ENCODE measurements at regions not wholly inside any gene's neighbourhood (a gene's known extent, or its start where the extent isn't known, plus 50 kb on each side); places are given as distances from the start of the nearest gene placed in this dataset.
A peak's percentile ranks its signal among the peaks of the same experiment; 100 is the strongest.
"Not testable (repeated sequence)": the region's sequence is repeated elsewhere in the genome, so short reads cannot be mapped to it uniquely, and the experiment has no call there.

DNA sequence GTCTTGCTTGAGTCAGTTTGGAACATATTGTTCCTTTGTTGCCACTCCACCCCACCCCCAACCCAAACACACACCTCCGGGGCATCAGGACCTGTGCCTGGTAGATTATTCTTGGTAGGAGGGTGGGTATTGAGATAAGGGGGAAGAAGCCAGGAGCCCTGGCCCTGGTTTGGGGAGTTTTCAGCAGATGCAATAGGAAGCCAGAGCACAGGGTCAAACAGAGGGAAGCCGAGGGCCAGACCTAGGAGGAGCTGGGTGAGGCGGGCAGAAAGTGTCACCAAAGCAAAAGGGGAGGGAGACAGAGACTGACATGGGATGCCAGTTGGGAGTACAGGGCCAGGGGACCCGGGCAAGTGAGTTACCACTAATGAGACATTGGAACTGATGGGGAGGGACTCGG, 163.1 kb downstream of the RPLP1 start:
- DNase-seq (ENCODE audit: low read depth, low spot score): no peak
- no peak overlapping the region for H3K27ac ChIP-seq

GRCh38 chr15:69616558-69616957, 163.9 kb downstream of the RPLP1 start:
- no peak overlapping the region for H3K27ac ChIP-seq
- no peak for DNase-seq (ENCODE audit: low read depth, low spot score)

DNA sequence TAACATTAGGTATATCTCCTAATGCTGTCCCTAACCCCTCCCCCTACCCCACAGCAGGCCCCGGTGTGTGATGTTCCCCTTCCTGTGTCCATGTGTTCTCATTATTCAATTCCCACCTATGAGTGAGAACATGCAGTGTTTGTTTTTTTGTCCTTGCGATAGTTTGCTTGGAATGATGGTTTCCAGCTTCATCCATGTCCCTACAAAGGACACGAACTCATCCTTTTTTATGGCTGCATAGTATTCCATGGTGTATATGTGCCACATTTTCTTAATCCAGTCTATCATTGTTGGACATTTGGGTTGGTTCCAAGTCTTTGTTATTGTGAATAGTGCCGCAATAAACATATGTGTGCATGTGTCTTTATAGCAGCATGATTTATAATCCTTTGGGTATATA, 164.5 kb downstream of the RPLP1 start:
- not testable (repeated sequence) for DNase-seq (ENCODE audit: low read depth, low spot score); H3K27ac ChIP-seq

GRCh38 chr15:69623392-69624154, 171.0 kb downstream of the RPLP1 start:
- no peak for DNase-seq (ENCODE audit: low read depth, low spot score)
- peak overlapping the region; percentile 16 for H3K27ac ChIP-seq

DNA sequence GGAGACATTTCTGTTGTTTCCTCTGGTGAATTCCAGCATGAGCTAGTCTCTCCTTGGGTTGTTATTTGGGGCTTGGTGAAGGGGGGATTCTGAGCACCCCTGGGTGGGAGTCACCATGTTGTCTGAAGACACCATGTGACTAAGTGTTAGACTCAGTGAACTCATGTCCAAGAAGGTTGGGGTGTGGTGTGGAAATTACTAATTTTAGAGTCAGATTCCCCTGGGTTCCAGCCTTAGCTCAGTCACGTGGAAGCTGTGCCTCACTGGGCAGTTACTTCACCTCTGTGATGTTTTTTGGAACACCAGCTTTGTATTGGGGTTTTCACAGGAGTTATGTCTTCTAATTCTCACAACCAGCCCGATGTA, 171.5 kb downstream of the RPLP1 start:
- H3K27ac ChIP-seq: peak overlapping the region; percentile 16
- no peak for DNase-seq (ENCODE audit: low read depth, low spot score)

DNA sequence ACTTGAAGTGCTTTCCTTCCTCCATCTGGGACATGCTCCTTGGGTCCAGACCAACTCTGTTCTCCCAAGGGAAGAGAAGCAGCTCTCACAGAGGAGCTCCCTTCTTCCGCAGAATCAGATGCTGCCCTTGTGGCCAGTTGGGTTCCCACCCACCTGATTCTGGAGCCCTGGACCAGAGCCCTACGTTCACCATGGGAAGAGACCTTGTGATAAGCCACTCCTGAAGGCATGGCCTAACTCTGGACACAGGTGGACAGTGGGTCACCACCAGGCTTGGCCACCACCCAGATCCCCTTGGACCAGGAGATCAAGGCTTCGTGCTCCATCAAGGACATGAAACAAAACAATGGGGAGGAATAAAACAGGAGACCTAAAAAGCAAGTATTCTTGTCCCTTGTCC, 172.2 kb downstream of the RPLP1 start:
- no peak for DNase-seq (ENCODE audit: low read depth, low spot score)
- H3K27ac ChIP-seq: no peak overlapping the region

- H3K27ac ChIP-seq: no peak overlapping the region
Measured at GRCh38 chr15:69625328-69625727, 172.7 kb downstream of the RPLP1 start.

GRCh38 chr15:69626095-69627066, 173.8 kb downstream of the RPLP1 start:
- no peak overlapping the region for H3K27ac ChIP-seq
- no peak for DNase-seq (ENCODE audit: low read depth, low spot score)

More at GRCh38 chr15:69625328-69625727, 172.7 kb downstream of the RPLP1 start:
- no peak for DNase-seq (ENCODE audit: low read depth, low spot score)

DNA sequence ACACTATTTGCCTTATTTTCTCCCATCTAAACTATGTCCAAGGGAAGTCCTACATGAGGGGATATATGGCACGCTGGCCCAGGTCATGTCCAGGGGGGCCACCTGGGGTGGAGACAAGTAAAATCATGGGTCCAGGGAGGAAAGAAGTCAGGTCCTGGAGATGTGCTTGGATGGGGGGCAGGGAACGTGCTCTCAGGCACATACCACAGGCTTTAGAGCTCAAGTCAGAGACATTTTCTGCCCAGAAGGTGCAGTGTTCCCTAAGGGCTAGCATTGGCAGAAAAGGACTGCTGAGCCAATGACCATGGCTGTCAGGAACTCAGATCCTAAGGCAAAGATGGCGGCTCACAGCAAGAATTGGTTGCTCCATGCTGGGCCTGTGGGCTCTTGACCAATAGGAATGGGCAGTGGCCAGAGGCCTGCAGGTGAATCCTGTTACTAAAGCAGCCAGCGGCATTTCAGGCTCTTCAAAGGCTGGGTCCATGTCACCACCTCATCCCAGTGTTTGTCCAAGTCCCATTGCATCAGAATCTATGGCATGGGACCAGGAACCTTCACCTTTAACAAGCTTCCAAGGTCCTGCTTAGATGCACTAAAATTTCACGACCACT, 175.0 kb downstream of the RPLP1 start:
- no peak for DNase-seq (ENCODE audit: low read depth, low spot score)
- H3K27ac ChIP-seq: no peak overlapping the region

DNA sequence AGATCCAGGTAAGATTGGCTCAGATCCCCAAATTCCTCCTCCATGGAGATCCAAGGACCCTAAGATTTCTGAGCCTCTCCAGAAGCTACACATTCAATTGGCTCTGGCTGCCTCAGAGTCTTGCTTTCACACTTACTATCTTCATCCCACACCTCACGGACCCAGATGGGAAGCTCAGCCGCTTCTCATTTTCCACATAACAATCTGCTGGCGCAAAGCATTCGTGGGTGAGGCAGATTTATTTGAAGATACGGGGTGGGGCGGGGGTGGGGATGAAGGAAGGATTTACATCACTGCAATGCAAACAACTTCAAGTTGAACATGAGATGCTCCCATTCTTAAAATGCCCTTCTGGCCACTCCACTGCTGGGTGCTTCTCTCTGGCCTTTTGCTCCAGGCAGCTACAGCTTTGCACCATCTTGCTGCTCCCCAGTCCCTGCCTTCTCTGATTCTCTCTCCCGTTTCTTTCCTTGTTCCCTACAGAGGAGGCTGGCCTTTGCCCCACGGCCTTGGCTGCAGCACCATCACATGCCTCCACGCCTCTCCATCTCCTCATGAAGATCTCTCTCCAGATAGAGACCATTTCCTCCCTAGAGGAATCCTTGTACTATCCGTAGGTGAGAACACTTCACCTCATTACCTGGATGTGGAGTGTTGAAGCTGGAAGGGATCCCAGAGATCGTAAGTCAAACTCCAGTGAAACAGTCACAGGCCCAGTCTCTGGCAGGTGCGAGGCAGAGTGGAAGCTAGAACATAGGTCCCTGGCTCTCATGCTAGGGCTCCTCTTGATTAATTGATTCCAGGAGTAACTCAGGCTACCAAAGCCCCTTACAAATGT, 175.9 kb downstream of the RPLP1 start:
- H3K27ac ChIP-seq: no peak overlapping the region
- no peak for DNase-seq (ENCODE audit: low read depth, low spot score)

DNA sequence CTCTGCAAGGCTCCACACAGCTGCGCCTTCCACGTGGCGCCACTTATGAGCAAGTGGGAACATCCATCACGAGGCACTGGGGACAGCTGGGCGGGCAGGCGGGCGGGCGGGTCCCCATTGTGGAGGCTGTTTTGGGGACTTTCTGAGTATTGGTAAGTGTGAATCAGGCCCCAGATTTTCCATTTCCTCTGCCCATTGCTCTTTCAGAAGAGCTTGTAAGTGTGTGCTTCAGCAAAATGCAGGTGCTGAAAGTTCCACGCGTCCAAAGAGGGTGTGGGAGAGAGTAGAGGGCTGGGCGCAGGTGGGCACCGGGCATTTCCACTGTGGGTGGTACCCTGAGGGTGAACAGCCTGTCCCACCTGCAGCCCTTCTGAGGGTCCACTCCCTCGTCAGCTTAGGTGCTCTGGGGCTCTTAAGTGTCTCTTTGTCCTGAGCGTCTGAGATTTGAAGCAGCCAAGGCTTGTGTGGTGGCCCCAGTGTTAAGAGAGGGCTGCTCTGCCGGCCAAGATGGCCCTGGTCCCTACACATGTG, 177.1 kb downstream of the RPLP1 start:
- no peak overlapping the region for H3K27ac ChIP-seq
- no peak for DNase-seq (ENCODE audit: low read depth, low spot score)

GRCh38 chr15:69631005-69631404, 178.4 kb downstream of the RPLP1 start:
- no peak overlapping the region for H3K27ac ChIP-seq

DNA sequence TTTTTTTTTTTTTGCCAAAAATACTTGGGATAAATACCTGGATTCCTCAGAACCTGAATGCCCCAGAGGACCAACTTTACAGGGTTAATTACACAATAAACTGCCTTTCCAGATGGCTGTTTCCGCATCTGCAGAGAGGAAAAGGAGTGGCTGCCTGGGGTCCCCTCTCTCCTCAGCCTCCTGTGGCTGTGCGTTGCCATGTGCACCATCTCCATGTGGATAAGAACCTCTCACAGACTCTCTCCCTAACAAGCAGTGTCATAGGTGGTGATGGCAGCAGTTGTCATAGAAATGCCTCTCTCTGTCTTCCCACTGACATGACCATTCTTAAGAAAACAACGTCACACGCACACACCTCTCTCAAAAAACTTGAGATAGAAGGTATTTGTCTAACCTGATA, 179.4 kb downstream of the RPLP1 start:
- DNase-seq (ENCODE audit: low read depth, low spot score): no peak
- no peak overlapping the region for H3K27ac ChIP-seq

More at GRCh38 chr15:69631005-69631404, 178.4 kb downstream of the RPLP1 start:
- DNase-seq (ENCODE audit: low read depth, low spot score): no peak

DNA sequence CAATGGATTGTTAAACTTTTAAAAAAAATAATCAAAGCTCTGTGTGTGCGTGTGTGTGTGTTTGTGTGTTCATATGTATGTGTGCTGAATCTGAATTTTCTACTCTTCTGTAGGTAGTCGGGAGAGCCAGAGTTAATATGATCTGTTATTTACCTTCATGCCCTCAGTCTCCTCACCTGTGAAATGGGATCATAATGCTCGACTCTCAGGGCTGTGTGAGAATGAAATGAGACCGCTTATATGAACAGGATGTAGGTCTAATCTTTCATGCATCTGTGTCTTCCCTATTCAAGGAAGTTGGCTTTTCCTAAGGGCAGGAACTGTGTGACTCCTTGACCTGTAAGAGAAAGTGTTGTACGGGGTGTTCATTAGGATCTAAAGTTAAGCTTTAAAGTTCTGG, 182.2 kb downstream of the RPLP1 start:
- no peak overlapping the region for H3K27ac ChIP-seq
- no peak for DNase-seq (ENCODE audit: low read depth, low spot score)

GRCh38 chr15:69636169-69636915, 183.7 kb downstream of the RPLP1 start:
- H3K27ac ChIP-seq: no peak overlapping the region
- no peak for DNase-seq (ENCODE audit: low read depth, low spot score)

DNA sequence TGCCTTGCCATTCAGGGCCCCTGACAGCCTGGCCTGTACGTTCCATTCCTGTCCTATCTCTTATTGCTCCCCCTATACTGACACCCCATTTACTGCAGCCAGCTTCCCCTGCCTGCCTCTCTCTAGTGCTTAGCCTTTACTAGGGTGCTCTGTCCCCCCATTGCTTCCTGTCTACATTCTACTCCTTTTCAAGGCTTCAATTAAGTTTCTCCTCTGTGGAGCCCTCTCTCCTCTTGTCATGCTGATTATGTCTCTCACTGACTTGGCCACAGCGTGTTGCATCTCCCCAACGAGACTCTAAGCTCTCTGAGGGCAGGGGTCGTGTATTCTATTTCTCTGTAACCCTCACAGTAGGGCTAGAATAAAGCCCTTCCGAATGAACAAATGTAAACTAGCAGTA, 185.2 kb downstream of the RPLP1 start:
- DNase-seq (ENCODE audit: low read depth, low spot score): no peak
- no peak overlapping the region for H3K27ac ChIP-seq

- no peak for DNase-seq (ENCODE audit: low read depth, low spot score)
- no peak overlapping the region for H3K27ac ChIP-seq
Measured at GRCh38 chr15:69643476-69643875, 190.9 kb downstream of the RPLP1 start.

- H3K27ac ChIP-seq: no peak overlapping the region
- no peak for DNase-seq (ENCODE audit: low read depth, low spot score)
Measured at GRCh38 chr15:69643971-69644370, 191.4 kb downstream of the RPLP1 start.

- no peak overlapping the region for H3K27ac ChIP-seq
- DNase-seq (ENCODE audit: low read depth, low spot score): no peak
Measured at GRCh38 chr15:69644876-69645275, 192.3 kb downstream of the RPLP1 start.

Data from epithelial cell of prostate (primary cell).